SK-N-SH treated with all-trans-retinoic acid at 6 μM for 48 hours (cell line): ENCODE measurements at regions not wholly inside any gene's neighbourhood (a gene's known extent, or its start where the extent isn't known, plus 50 kb on each side); places are given as distances from the start of the nearest gene placed in this dataset.

Experiments
- ATAC-seq: fragments of 200-7000 bp; cut with Tn5 transposase; 3 replicates; pipeline ENCODE4 v1.9.1; 2020; ENCODE audit warnings: mild to moderate bottlenecking, moderate library complexity
- ARNTL ChIP-seq: fragments of 450-650 bp; formaldehyde crosslinking; IDR thresholded peaks from 2 replicates; pipeline ENCODE4 v1.5.0; 2020; ENCODE audit warnings: low read depth, mild to moderate bottlenecking, moderate library complexity, borderline replicate concordance
- BACH2 ChIP-seq: fragments of 250-450 bp; sonication (Bioruptor Pico); IDR thresholded peaks from 2 replicates; pipeline ENCODE4 v1.9.0; 2021; ENCODE audit warnings: mild to moderate bottlenecking, borderline replicate concordance
- CSDC2 ChIP-seq: fragments of 250-450 bp; sonication (Bioruptor Pico); IDR thresholded peaks from 2 replicates; pipeline ENCODE4 v1.5.0; 2020; ENCODE audit warnings: mild to moderate bottlenecking, moderate library complexity
- CSRNP3 ChIP-seq: fragments of 250-450 bp; sonication (Bioruptor Pico); IDR thresholded peaks from 2 replicates; pipeline ENCODE4 v1.5.1; 2021; ENCODE audit warnings: mild to moderate bottlenecking, moderate library complexity
- ESRRG ChIP-seq: fragments of 250-450 bp; sonication (Bioruptor Pico); IDR thresholded peaks from 2 replicates; pipeline ENCODE4 v1.6.1; 2021; ENCODE audit warnings: mild to moderate bottlenecking
- GLIS3 ChIP-seq: fragments of 250-450 bp; sonication (Bioruptor Pico); IDR thresholded peaks from 2 replicates; pipeline ENCODE4 v1.5.0; 2020; ENCODE audit warnings: mild to moderate bottlenecking, moderate library complexity
- ISL1 ChIP-seq: fragments of 250-450 bp; sonication (Bioruptor Pico); IDR thresholded peaks from 2 replicates; pipeline ENCODE4 v2.1.2; 2022; ENCODE audit warnings: mild to moderate bottlenecking, moderate library complexity
- POU6F1 ChIP-seq: fragments of 250-450 bp; sonication (Bioruptor Pico); IDR thresholded peaks from 2 replicates; pipeline ENCODE4 v1.8.0; 2021; ENCODE audit warnings: low read depth, mild to moderate bottlenecking, moderate library complexity, borderline replicate concordance
- PPARA ChIP-seq: fragments of 250-450 bp; sonication (Bioruptor Pico); IDR thresholded peaks from 2 replicates; pipeline ENCODE4 v1.5.0; 2020; ENCODE audit warnings: mild to moderate bottlenecking, borderline replicate concordance
- RARB ChIP-seq: fragments of 250-450 bp; sonication (Bioruptor Pico); IDR thresholded peaks from 2 replicates; pipeline ENCODE4 v1.8.0; 2021; ENCODE audit warnings: mild to moderate bottlenecking, moderate library complexity
- TSHZ2 ChIP-seq: fragments of 250-450 bp; sonication (Bioruptor Pico); IDR thresholded peaks from 2 replicates; pipeline ENCODE4 v1.5.0; 2020; ENCODE audit warnings: mild to moderate bottlenecking, moderate library complexity
- ZC3H10 ChIP-seq: fragments of 250-450 bp; sonication (Bioruptor Pico); IDR thresholded peaks from 2 replicates; pipeline ENCODE4 v1.5.1; 2021; ENCODE audit warnings: mild to moderate bottlenecking, moderate library complexity
- ZFP3 ChIP-seq: fragments of 250-450 bp; sonication (Bioruptor Pico); IDR thresholded peaks from 2 replicates; pipeline ENCODE4 v1.5.0; 2020; ENCODE audit warnings: mild to moderate bottlenecking, moderate library complexity
- ZFP30 ChIP-seq: fragments of 450-650 bp; formaldehyde crosslinking; IDR thresholded peaks from 2 replicates; pipeline ENCODE4 v1.5.0; 2022; ENCODE audit warnings: mild to moderate bottlenecking, moderate library complexity
- ZNF565 ChIP-seq: fragments of 450-650 bp; formaldehyde crosslinking; conservative IDR thresholded peaks from 2 replicates; pipeline ENCODE4 v1.5.0; 2020; ENCODE audit warnings: low read depth, mild to moderate bottlenecking, moderate library complexity
- ZNF70 ChIP-seq: fragments of 450-650 bp; formaldehyde crosslinking; IDR thresholded peaks from 2 replicates; pipeline ENCODE4 v1.5.0; 2020; ENCODE audit warnings: mild to moderate bottlenecking, moderate library complexity
- ZNF8 ChIP-seq: fragments of 450-650 bp; formaldehyde crosslinking; IDR thresholded peaks from 2 replicates; pipeline ENCODE4 v1.5.0; 2020; ENCODE audit warnings: mild to moderate bottlenecking, moderate library complexity

GRCh38 chr2:52895726-52896340, 871.8 kb upstream of the CHAC2 start:
- ATAC-seq, result no peak
- TF ChIP-seq ZFP3 (CRISPR knock-in tag) (no peak), RARB (no peak), ZC3H10 (CRISPR knock-in tag) (no peak), ZNF70 (no peak)

- TF ChIP-seq TSHZ2 (no peak), POU6F1 (CRISPR knock-in tag) (no peak), ZFP30 (CRISPR knock-in tag) (no peak), ARNTL (CRISPR knock-in tag) (no peak), CSDC2 (CRISPR knock-in tag) (no peak), GLIS3 (CRISPR knock-in tag) (no peak), PPARA (no peak), ZNF565 (CRISPR knock-in tag) (no peak), CSRNP3 (no peak), ESRRG (CRISPR knock-in tag) (no peak)
- ATAC-seq, result no peak
These were observed 881.0 kb upstream of the CHAC2 start for GRCh38 chr2:52886556-52886955.

- ATAC-seq, result no peak
These were observed 882.7 kb upstream of the CHAC2 start for GRCh38 chr2:52884761-52885352.

GRCh38 chr2:52882974-52883373, 884.6 kb upstream of the CHAC2 start:
- ATAC-seq, result no peak
- TF ChIP-seq ZFP3 (CRISPR knock-in tag) (no peak), GLIS3 (CRISPR knock-in tag) (no peak), ZNF70 (no peak), BACH2 (no peak), CSDC2 (CRISPR knock-in tag) (no peak), ZC3H10 (CRISPR knock-in tag) (no peak), ZNF8 (CRISPR knock-in tag) (no peak), ARNTL (CRISPR knock-in tag) (no peak), ISL1 (CRISPR knock-in tag) (no peak), TSHZ2 (no peak), ZFP30 (CRISPR knock-in tag) (no peak)

More at GRCh38 chr2:52884761-52885352, 882.7 kb upstream of the CHAC2 start:
- TF ChIP-seq PPARA (no peak), ZFP3 (CRISPR knock-in tag) (no peak), CSRNP3 (no peak)
